HG02763 (cell line): ENCODE measurements at regions not wholly inside any gene's neighbourhood (a gene's known extent, or its start where the extent isn't known, plus 50 kb on each side); places are given as distances from the start of the nearest gene placed in this dataset.

Experiments used
- ATAC-seq: cut with Tn5 transposase; IDR thresholded peaks from one replicate; pipeline ENCODE4 v1.9.1; 2021; ENCODE audit warnings: mild to moderate bottlenecking, moderate library complexity; ENCODE audit not compliant: unreplicated experiment

DNA sequence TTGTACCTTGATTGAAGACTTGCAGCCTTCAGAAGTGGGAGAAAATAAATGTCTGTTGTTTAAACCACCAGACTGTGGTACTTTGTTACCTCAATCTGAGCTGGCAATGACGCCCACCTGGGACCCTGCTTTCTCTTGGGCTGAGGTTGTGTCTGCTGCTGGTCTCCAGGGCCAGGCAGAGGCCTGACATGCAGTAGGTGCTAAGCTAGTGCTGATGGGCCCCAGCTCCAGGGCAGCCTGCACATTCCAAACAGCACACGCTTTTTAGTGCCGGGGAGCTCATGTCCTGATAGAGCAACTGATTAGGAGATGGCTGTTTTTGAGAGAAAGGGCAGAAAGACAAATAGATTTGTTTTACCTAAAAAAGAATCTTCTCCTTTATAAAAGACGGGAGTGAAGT lies 664.0 kb upstream of the HS6ST1 start:
- no peak for ATAC-seq

DNA sequence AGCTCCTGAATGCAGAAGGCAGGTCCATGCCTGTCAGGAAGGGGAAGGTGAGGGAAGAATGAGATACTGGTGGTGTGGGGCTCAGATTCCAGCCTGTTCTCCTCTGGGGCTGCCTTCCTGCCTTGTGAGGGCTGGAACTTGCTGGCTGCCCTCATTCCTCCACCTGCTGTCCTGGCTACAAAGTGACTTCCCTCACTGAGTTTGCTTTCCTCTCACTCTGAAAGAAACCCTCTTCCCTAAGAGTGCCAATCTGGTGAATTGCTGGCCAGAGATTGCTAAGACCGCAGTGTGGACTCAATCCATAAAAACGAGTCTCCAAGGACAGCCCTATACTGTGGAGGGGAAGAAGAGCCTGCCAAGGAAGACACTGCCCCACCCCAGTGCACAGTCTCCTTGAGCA lies 664.4 kb upstream of the HS6ST1 start:
- ATAC-seq: no peak

DNA sequence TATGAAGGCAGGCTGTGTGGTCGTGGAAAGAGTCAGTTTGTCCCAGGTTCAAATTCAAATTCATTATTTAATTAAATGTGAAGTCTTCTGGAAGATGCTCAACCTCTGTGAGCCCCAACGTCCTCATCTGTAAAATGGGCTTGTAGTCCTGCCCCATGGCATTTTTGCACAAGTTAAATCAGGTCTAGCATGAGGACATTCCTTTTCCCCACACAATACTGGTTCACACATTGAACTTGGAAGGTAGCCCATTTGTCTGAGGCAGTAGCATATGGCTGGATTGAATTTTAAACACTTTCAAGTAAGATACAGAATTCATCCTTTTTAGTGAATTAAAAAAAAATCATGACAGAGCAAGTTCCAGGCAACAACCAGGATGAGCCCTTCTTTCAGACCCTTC lies 665.4 kb upstream of the HS6ST1 start:
- ATAC-seq: no peak

DNA sequence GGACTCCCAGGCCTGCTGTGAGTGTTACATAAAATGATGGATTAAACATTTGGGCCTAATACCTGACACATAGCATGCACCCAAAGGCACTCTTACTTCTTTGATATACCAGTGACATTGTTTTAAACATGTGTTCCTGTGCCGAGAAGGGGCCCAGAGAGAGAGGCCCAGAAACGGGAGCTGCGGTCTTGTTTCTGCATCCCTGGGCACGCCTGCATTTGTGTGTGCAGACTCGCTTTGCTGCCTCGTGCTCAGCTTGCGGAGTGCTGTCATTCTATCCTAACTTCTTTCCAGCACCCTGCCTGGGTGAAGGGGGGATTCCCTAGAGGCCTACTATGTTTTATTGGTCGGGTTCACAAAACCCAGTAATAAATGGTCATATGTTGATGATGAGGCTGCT lies 666.2 kb upstream of the HS6ST1 start:
- ATAC-seq: no peak

DNA sequence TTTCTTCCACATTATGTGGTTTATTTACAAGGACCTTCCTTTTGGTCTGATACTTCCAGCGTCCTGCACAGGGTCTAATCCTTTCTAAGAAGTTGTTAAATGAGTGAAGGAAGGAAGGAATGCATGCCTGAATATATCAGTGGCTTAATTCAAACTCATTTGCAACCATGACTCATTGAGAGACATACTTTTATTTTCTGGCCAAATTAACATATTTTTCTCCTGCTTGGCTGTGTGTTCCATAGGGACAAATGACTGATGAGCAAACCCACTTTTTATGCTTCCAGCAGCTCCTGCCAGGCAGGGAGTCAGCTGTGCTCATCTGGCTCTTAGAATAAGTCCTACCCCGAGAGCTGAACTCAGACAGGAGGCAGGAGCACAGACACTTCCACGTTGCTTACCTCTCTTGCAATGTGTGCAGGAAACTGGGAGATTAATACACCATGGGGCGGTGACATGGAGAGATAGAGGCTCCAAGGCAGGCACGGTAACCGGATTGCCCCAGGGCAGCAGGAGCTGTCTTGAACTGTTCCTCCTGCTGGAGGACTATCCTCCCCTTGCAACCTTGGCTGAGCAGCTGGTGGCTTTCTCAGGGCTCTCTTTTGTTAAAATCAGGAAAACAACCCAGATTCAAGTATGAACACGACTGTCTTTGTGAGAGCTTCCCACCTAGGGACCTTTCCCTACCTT lies 667.5 kb upstream of the HS6ST1 start:
- no peak for ATAC-seq

DNA sequence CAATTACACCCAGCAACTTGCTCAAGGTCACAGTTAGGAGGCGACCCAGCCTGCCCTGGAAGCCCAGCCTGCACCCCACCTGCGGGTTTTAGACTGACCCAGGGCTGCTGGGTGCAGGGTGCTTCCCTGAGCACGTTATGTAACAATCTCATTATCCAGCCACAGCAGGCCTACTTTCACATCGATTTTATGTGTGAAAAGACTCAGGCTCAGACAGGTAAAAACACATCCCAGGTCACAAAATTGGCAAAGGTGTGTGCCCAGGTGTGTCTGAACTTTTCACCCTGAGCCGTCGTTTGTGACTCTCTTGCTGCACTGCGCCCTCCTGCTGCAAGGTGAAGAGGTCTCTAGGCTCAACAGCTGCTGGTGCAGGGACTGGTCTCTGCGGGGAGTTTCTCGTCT lies 668.2 kb upstream of the HS6ST1 start:
- no peak for ATAC-seq

GRCh38 chr2:128988326-128988725 lies 669.7 kb upstream of the HS6ST1 start:
- ATAC-seq: no peak

- no peak for ATAC-seq
These were observed 670.3 kb upstream of the HS6ST1 start for GRCh38 chr2:128988967-128989366.

GRCh38 chr2:128995086-128995485 lies 676.4 kb upstream of the HS6ST1 start:
- ATAC-seq: no peak

GRCh38 chr2:128996078-128996477 lies 677.4 kb upstream of the HS6ST1 start:
- no peak for ATAC-seq

GRCh38 chr2:128997166-128997866 lies 678.6 kb upstream of the HS6ST1 start:
- ATAC-seq: no peak

DNA sequence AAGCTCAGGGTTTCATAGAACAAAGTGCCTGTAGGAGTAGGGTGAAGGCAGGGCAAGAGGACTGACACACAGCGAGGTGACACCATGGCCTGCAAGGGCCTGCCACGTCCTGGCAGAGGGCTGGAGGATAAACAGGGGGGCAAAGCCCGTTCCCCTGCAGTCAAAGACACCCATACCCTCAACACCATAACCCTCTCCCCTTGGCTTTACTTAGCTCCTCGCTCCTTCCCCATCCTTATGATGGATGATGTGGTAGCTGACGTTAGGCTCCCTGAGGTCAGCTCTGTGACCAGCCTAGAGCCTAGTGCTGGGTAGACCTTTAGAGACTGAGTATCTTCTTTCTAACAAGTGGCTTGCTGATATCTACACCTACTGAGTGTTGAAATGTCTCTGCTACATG lies 683.3 kb upstream of the HS6ST1 start:
- ATAC-seq: no peak

DNA sequence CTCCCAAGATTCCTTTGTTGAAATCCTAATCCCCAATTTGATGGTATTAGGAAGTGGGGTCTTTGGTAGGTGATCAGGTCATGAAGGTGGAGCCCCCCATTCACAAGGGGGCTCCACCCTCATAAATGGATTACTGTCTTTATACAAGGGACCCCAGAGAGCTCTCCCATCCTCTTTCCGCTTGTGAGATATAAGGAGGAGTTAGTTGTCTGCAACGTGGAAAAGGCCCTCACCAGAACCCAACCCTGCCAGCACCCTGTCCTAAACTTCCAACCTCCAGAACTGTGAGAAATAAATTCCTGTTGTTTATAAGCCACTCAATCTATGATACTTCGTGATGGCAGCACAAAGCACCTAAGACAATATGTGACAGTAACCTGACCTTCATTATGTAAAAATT lies 684.1 kb upstream of the HS6ST1 start:
- ATAC-seq: no peak

GRCh38 chr2:129004485-129004884 lies 685.8 kb upstream of the HS6ST1 start:
- ATAC-seq: no peak

DNA sequence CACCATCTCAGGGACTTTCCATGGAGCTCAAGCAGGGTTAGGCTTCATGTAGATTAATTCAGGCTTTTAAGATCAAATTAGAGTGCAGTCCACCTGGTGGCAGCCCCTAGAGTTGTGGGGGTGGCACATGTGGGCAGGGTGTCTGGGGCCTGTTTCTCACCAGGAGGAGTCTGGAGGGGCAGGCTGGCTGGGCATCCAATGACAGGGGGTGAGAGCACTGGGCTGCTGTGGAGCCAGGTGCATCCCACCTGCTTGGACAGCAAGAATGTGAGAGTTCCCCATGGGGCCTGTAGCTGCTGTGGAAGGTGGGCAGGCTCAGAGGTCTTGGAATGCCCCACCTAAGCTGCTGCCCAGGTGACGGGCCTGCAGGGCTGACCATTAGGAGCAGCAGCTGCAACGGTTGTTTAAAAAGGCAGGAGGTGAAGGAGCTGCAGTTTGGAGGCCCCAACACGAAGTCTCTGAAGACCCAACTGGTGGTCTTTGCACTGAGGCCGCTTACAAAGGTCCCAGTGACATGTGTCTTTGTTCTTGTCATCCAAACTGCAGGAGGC lies 686.3 kb upstream of the HS6ST1 start:
- ATAC-seq: no peak

- ATAC-seq: no peak
These were observed 687.6 kb upstream of the HS6ST1 start for GRCh38 chr2:129006135-129006886.

DNA sequence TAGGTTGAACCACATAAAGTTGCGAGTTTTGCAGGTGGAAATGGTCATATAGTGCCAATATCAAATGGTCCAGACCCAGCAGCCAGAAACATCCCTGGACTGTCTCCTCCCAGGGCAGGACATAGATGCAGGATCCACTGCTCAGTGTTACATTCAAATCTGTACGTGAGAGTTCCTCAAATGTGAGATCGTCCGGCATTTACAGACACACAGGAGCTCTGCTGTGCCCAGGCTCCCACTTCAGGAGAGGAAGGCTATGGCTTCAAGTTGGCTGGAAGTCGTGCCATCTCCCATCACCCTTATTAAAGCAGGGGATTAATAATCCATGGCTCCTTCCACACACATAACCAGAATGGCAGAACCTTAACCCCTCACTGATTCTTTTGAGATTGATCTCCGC lies 688.2 kb upstream of the HS6ST1 start:
- ATAC-seq: no peak

DNA sequence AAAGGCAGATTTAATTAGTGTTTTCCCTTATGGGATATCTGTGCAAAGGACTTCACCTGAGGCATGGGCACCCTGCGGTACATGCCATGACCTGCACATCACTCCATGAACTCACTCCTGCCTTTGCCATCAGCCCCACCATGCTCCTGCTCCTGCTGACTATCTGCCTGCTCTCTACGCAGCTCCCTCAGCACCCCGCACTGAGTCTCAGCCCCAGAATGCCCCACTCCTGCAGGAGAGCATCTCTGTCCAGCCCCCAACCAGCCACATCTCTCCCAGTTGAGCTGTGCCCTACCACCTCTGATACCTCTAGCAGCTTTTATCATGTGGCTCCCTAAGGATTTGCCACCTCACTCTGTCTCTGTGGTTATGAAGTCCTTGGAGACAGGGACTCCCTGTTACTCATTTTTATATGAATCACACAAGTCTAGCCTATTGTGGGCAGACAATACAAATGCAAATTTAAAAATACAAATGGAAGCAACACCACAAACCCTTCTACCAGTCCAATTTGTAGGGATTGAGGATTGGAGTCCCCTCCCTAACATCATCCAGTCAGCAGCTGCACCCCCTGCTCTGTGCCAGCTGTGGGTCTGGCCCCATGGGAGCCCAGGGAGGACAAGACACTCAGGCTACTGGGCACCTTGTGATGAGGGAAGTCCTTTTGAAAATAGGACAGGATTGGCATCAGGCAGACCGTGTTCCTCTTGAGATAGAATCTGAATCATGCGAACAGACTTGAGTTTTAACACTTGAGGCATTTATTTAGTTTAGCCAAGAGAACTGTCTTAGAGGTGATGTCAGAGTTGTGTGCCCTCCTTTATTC lies 689.6 kb upstream of the HS6ST1 start:
- no peak for ATAC-seq

GRCh38 chr2:129008881-129009554 lies 690.4 kb upstream of the HS6ST1 start:
- no peak for ATAC-seq

- ATAC-seq: no peak
These were observed 691.0 kb upstream of the HS6ST1 start for GRCh38 chr2:129009555-129010146.
